Stimulated activated naive CD4-positive, alpha-beta T cell (primary cell): ENCODE measurements at regions not wholly inside any gene's neighbourhood (a gene's known extent, or its start where the extent isn't known, plus 50 kb on each side); places are given as distances from the start of the nearest gene placed in this dataset.
A peak's percentile ranks its signal among the peaks of the same experiment; 100 is the strongest.
"Not testable (repeated sequence)": the region's sequence is repeated elsewhere in the genome, so short reads cannot be mapped to it uniquely, and the experiment has no call there.

Experiments
- DNase-seq, 6 experiments: peaks; one replicate each; lab custom pipeline; 2025; lab: John Stamatoyannopoulos, UW

- DNase-seq = not testable (repeated sequence)
Measured at GRCh38 chr16:21514474-21514840, 84.9 kb upstream of the METTL9 start.

- not testable (repeated sequence) for DNase-seq
Measured at GRCh38 chr16:21516705-21517040, 82.7 kb upstream of the METTL9 start.

GRCh38 chr16:21517263-21517662 is 82.1 kb upstream of the METTL9 start:
- not testable (repeated sequence) for DNase-seq

- DNase-seq = peak in 3 of 6 experiments; percentile 59 to 73 (median 60)
Measured at GRCh38 chr16:21519361-21520133, 79.8 kb upstream of the METTL9 start.

GRCh38 chr16:21520134-21521047 is 79.0 kb upstream of the METTL9 start:
- peak; percentile 90 to 100 (median 98) for DNase-seq

- not testable (repeated sequence) for DNase-seq
Measured at GRCh38 chr16:21521048-21521389, 78.4 kb upstream of the METTL9 start.

GRCh38 chr16:21521390-21522143 is 77.8 kb upstream of the METTL9 start:
- DNase-seq = peak in 1 of 6 experiments; percentile 15

- DNase-seq = not testable (repeated sequence)
Measured at GRCh38 chr16:21522846-21523245, 76.5 kb upstream of the METTL9 start.

- DNase-seq = no peak
Measured at GRCh38 chr16:21523411-21524067, 75.8 kb upstream of the METTL9 start.

- no peak for DNase-seq
Measured at GRCh38 chr16:21524068-21524751, 75.2 kb upstream of the METTL9 start.

- not testable (repeated sequence) for DNase-seq
Measured at GRCh38 chr16:21524752-21525028, 74.7 kb upstream of the METTL9 start.

GRCh38 chr16:21525029-21525895 is 74.1 kb upstream of the METTL9 start:
- not testable (repeated sequence) for DNase-seq

- not testable (repeated sequence) for DNase-seq
Measured at GRCh38 chr16:21525956-21526922, 73.1 kb upstream of the METTL9 start.

- no peak for DNase-seq
Measured at GRCh38 chr16:21526923-21527807, 72.2 kb upstream of the METTL9 start.

- DNase-seq = not testable (repeated sequence)
Measured at GRCh38 chr16:21529060-21529658, 70.2 kb upstream of the METTL9 start.

- DNase-seq = not testable (repeated sequence)
Measured at GRCh38 chr16:21530729-21531383, 68.5 kb upstream of the METTL9 start.

- not testable (repeated sequence) for DNase-seq
Measured at GRCh38 chr16:21532996-21533395, 66.4 kb upstream of the METTL9 start.
